ENCODE measurements at regions not wholly inside any gene's neighbourhood (a gene's known extent, or its start where the extent isn't known, plus 50 kb on each side); places are given as distances from the start of the nearest gene placed in this dataset.

DNA sequence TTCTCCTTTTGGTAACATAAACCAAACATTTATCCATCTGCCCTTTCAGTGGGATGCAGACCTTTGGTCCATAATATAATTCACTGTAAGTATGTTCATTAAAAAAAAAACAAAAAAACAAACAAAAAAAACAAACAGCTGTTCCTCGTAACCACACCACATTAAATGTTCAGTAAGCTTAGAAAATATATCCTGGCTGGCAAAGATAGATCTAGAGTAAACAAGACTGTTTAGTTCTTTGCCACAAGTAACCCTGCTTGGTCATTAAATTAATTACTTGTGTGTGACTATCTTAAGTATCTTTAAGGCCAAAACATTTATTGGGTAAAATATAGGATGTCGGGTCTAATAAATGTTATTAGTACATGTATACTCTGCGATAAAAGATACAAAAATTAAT is 1717.1 kb downstream of the EFNA5 start:
- Histone ChIP-seq H3K4me1 (no peaks in the 10 kb centered on the region), H3K36me3 (no peaks in the 10 kb centered on the region), H3K27me3 (no peaks in the 10 kb centered on the region), H3K4me3 (no peak overlapping the region), H3K27ac (no peak overlapping the region), H3K9me3 (no peaks in the 10 kb centered on the region)
- intact Hi-C loops (cut with DNase I), result no loop called here
- no peak for DNase-seq
- WGBS (ENCODE audit: insufficient coverage, low coverage, low lambda C conversion rate, missing lambda C conversion rate), result 37% methylated on average over 3 of the region's 3 CpGs
- TF ChIP-seq CTCF (IDR thresholded peaks at IDR 0.05) (no peak), POLR2A (IDR thresholded peaks at IDR 0.05) (no peak)
- ATAC-seq, result no peak

DNA sequence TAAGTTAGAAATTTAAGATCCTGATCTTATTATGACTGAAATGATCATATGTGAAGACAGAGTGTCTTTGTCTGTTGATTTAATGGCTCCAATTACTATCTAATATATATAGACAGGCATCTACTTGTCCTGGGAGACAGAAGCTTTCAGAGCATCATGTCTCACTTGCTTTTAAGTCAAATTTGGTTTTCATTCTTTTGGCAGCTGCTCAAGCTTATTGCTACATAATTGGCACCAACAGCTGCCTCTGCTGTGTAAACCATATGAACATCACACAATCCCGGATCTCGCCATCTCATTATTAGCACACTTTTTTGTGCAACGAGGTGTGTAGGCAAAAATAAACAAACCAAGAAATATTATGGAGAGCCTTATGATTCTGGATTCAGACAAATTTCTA is 1717.9 kb downstream of the EFNA5 start:
- intact Hi-C loops (cut with DNase I), result no loop called here
- Histone ChIP-seq H3K36me3 (no peaks in the 10 kb centered on the region), H3K27me3 (no peaks in the 10 kb centered on the region), H3K4me3 (no peak overlapping the region), H3K27ac (no peak overlapping the region), H3K4me1 (no peaks in the 10 kb centered on the region), H3K9me3 (no peaks in the 10 kb centered on the region)
- DNase-seq (no peak), ATAC-seq (no peak)
- 68% methylated on average over 3 of the region's 3 CpGs for WGBS (ENCODE audit: insufficient coverage, low coverage, low lambda C conversion rate, missing lambda C conversion rate)
- TF ChIP-seq POLR2A (IDR thresholded peaks at IDR 0.05) (no peak), CTCF (IDR thresholded peaks at IDR 0.05) (no peak)

GRCh38 chr5:105947461-105947860 is 1723.3 kb downstream of the EFNA5 start:
- Histone ChIP-seq H3K4me1 (no peaks in the 10 kb centered on the region), H3K4me3 (no peak overlapping the region), H3K27ac (no peak overlapping the region), H3K36me3 (no peaks in the 10 kb centered on the region), H3K27me3 (no peaks in the 10 kb centered on the region), H3K9me3 (no peaks in the 10 kb centered on the region)
- intact Hi-C loops (cut with DNase I), result no loop called here
- TF ChIP-seq CTCF (IDR thresholded peaks at IDR 0.05), result no peak
- 46% methylated on average over 2 of the region's 2 CpGs for WGBS (ENCODE audit: insufficient coverage, low coverage, low lambda C conversion rate, missing lambda C conversion rate)
- ATAC-seq, result no peak
- DNase-seq, result no peak

DNA sequence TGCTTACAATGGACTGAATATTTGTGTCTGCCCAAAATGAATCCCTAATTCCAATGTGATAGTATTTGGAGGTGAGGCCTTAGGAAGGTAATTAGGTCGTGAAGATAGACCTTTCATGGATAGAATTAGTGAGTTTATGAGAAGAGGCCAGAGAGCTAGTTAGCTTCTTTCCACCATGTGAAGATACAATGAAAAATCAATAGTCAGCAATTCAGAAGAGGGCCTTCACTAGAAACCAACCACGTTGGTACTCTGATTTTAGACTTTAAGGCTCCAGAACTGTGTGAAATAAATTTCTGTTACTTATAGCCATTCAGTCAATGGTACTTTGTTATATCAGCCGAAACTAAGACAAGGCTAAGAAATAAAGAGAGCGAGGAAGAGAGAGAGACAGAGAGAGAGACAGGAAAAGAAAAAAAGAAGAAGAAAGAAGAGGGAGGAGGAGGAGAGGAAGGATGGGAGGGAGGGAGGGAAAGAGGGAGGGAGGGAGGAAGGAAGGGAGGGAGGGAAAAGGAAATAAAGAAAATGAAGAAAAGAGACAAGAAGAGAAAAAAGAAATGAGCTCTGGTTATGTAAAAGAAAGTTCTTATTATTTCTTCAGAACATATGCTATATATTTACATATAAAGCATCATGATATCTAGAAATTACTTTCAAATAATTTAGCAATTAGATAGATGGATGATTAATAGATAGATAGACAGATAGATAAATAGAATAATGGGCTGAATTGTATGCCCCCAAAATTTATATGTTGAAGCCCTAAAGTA is 1725.3 kb downstream of the EFNA5 start:
- no peaks in the 10 kb centered on the region for H3K4me1 ChIP-seq
- no peaks in the 10 kb centered on the region for H3K27me3 ChIP-seq
- TF ChIP-seq CTCF (IDR thresholded peaks at IDR 0.05), result no peak
- no peak for TF ChIP-seq POLR2A (IDR thresholded peaks at IDR 0.05)
- intact Hi-C loops (cut with DNase I), result no loop called here
- no peaks in the 10 kb centered on the region for H3K9me3 ChIP-seq
- 51% methylated on average over 4 of the region's 4 CpGs for WGBS (ENCODE audit: insufficient coverage, low coverage, low lambda C conversion rate, missing lambda C conversion rate)
- ATAC-seq, result no peak
- H3K27ac ChIP-seq, result no peak overlapping the region
- H3K4me3 ChIP-seq, result no peak overlapping the region
- DNase-seq, result no peak
- no peaks in the 10 kb centered on the region for H3K36me3 ChIP-seq

DNA sequence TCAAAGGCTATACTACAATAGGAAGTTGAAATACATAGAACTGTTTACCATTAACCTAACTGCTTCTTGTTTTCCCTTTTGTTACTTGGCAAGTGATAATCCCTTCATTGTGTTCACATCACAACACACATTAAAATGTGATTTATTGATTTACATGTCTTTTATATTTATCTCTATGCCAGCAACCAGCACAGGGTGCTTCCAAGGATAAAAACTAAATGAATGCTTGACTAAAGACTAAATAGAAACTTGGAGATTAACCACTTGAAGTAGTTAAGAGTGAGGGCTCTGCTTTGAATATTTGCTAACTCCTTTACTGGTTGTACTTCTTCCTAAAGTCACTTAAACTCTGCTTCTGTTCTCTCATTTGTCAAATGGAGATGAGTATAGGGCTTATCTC is 1730.6 kb downstream of the EFNA5 start:
- H3K36me3 ChIP-seq, result no peaks in the 10 kb centered on the region
- no peak for DNase-seq
- H3K9me3 ChIP-seq, result no peaks in the 10 kb centered on the region
- H3K4me3 ChIP-seq, result no peak overlapping the region
- no peak overlapping the region for H3K27ac ChIP-seq
- intact Hi-C loops (cut with DNase I), result no loop called here
- ATAC-seq, result no peak
- no peaks in the 10 kb centered on the region for H3K4me1 ChIP-seq
- no peak for TF ChIP-seq POLR2A (IDR thresholded peaks at IDR 0.05)
- TF ChIP-seq CTCF (IDR thresholded peaks at IDR 0.05), result no peak
- no peaks in the 10 kb centered on the region for H3K27me3 ChIP-seq

Measured in right lobe of liver (tissue), 6 donors.